ENCODE measurements at regions not wholly inside any gene's neighbourhood (a gene's known extent, or its start where the extent isn't known, plus 50 kb on each side); places are given as distances from the start of the nearest gene placed in this dataset.

- no peak for TF ChIP-seq CTCF (IDR thresholded peaks at IDR 0.05; ENCODE audit: low read length)
- no peak for TF ChIP-seq EZH2phosphoT487 (IDR thresholded peaks at IDR 0.05; ENCODE audit: low read length)
- TF ChIP-seq EZH2 (optimal IDR thresholded peaks at IDR 0.05; ENCODE audit: low read depth, low read length) = no peak
Measured at GRCh38 chr15:38708672-38709180, 144.1 kb upstream of the RASGRP1 start.

All from MM.1S (cell line).